ENCODE measurements at regions not wholly inside any gene's neighbourhood (a gene's known extent, or its start where the extent isn't known, plus 50 kb on each side); places are given as distances from the start of the nearest gene placed in this dataset.
"Not testable (repeated sequence)": the region's sequence is repeated elsewhere in the genome, so short reads cannot be mapped to it uniquely, and the experiment has no call there.

DNA sequence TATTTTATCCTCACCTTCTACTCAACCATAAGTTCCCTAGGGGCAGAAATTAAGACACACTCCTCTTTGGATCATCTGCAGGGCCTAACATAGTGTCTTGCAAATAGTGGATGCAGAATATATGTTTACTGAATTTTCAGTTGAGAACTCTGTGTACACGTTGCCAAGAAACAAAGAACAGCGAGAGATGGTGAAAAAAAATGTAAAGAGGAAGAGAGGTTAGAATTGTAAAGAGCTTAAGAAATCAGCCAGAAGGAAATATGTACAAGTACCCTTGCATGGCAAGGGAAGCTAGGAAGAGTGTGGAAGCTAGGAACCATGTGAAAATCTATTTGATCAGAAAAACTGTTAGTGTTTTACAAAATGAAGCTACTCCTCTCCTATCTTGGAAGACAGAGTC lies 431.0 kb downstream of the SMARCA1 start:
- no peak overlapping the region for H3K4me3 ChIP-seq (ENCODE audit: low read depth, low read length)
- no peak for DNase-seq (ENCODE audit: low read depth)
- TF ChIP-seq, protein P1, sequence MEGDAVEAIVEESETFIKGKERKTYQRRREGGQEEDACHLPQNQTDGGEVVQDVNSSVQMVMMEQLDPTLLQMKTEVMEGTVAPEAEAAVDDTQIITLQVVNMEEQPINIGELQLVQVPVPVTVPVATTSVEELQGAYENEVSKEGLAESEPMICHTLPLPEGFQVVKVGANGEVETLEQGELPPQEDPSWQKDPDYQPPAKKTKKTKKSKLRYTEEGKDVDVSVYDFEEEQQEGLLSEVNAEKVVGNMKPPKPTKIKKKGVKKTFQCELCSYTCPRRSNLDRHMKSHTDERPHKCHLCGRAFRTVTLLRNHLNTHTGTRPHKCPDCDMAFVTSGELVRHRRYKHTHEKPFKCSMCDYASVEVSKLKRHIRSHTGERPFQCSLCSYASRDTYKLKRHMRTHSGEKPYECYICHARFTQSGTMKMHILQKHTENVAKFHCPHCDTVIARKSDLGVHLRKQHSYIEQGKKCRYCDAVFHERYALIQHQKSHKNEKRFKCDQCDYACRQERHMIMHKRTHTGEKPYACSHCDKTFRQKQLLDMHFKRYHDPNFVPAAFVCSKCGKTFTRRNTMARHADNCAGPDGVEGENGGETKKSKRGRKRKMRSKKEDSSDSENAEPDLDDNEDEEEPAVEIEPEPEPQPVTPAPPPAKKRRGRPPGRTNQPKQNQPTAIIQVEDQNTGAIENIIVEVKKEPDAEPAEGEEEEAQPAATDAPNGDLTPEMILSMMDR (IDR thresholded peaks at IDR 0.05; ENCODE audit: insufficient read depth, low read depth, low read length): no peak

DNA sequence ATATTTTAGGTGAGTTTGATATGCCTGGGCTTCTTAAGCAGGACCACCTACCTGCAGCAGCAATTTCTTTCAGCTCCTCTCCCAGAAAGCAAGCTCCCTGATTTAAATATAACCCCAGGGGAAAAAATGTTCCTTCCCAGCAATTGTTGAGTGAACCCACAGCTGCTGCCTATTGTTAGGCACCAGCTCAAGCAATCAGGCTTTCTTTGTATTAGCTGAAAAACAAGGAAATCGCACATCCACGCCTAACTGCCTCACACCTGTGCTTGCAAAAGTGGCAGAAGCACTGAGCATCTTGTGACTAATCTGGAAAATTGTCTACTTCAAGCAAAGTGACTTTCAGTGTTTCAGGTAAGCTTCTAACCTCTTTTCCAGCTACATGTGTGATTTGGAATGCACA lies 432.2 kb downstream of the SMARCA1 start:
- no peak overlapping the region for H3K4me3 ChIP-seq (ENCODE audit: low read depth, low read length)
- no peak for DNase-seq (ENCODE audit: low read depth)
- TF ChIP-seq, protein P1 (IDR thresholded peaks at IDR 0.05; ENCODE audit: insufficient read depth, low read depth, low read length): no peak

DNA sequence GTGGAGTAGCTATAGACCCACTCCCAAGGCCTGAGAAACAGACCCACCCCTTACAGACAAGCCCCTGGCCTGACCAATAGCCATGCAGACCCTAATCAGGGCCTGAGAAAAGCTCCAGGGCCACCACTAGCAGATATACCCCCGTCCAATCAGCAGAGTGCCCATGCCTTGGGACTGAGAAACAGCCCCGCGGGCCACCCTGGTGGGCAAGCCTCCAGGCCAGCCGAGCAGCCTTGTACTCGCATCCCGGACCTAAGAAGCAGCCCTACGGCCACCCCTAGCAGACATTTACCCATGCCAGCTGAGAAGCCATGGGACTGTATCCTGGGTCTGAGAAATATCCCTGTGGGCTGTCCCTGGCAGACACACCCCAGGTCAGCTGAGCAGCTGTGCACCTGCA lies 436.5 kb downstream of the SMARCA1 start:
- no peak overlapping the region for H3K4me3 ChIP-seq (ENCODE audit: low read depth, low read length)
- TF ChIP-seq, protein P1 (IDR thresholded peaks at IDR 0.05; ENCODE audit: insufficient read depth, low read depth, low read length): no peak
- no peak for DNase-seq (ENCODE audit: low read depth)

DNA sequence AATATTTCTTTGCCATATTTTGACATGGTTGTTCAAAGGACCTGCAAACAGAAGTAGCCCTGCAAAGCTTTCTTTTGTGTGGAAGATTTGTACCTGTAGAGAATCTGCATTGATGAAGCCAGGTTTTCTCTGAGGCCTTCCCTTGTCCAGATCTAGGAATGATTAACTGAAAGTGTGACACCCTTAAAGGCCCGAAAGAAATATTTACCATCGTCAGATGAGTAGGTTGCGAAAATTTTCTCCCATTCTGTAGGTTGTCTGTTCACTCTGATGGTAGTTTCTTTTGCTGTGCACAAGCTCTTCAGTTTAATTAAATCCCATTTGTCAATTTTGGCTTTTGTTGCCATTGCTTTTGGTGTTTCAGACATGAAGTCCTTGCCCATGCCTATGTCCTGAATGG lies 439.0 kb downstream of the SMARCA1 start:
- H3K4me3 ChIP-seq (ENCODE audit: low read depth, low read length); DNase-seq (ENCODE audit: low read depth): not testable (repeated sequence)

DNA sequence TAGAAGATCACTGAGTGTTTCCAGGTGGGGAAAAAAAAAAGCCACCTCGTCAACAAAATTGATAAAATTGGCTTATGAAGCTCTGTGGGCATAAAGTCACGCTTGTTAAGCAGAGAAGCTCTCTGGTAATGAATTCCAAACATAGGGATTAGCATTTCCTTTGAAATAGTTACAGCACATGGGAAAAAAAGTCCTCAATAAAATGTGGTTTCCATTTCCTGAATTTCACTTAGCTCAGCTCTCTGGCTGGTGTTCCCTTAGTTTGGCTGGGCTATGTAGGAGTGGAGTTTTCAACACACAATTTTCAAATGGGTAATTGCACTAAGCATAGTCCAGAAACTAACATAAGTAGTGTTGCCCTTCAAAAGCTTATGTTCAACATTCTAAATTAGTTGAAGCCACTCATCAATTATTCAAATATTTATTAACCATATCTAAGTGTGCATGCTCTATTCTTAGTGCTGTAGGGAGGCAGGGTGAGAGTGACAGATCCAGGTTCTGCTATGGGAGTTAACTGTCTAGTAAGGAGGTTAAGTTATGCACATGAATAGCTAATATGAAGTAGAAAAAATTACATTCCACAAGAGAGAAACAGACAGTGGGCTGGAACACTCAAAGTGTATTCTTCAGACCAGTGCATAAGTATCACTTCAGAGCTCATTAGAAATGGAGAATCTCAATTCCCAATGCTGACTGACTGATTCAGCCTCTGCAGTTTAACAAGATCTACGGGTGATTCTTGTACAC lies 445.7 kb downstream of the SMARCA1 start:
- DNase-seq (ENCODE audit: low read depth): no peak
- TF ChIP-seq, protein P1 (IDR thresholded peaks at IDR 0.05; ENCODE audit: insufficient read depth, low read depth, low read length): no peak
- H3K4me3 ChIP-seq (ENCODE audit: low read depth, low read length): no peak overlapping the region

DNA sequence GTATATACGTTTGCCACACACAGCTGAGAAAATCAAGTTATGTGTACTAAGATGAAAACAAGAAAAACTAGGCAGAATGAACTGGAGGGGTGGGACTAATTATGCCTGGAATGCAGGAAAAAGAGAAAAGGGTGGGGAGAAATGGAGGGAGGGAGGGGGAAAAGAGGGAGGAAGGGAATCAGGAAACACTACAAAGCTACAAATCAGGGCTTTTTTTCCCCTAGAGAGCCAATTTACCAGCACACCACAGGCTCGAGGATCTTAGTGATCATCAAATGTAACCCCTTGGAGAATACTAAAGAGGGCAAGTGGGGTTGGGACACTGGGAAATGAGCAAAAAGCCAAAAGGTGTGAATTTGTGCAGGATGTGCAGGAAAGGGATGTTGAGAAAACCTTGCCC lies 451.9 kb downstream of the SMARCA1 start:
- no peak for DNase-seq (ENCODE audit: low read depth)
- TF ChIP-seq, protein P1 (IDR thresholded peaks at IDR 0.05; ENCODE audit: insufficient read depth, low read depth, low read length): no peak

DNA sequence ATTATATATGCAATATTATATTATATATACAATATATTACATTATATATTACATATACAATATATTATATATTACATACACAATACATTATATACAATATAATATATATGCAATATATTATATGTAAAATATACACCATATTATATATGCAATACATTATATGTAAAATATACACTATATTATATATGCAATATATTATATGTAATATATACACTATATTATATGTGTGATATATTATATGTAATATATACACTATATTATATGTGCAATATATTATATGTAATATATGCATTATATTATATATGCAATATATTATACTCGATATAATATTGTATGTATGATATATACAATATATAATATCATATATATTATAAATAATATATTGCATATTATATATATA lies 457.4 kb downstream of the SMARCA1 start:
- TF ChIP-seq, protein P1 (IDR thresholded peaks at IDR 0.05; ENCODE audit: insufficient read depth, low read depth, low read length): no peak
- no peak overlapping the region for H3K4me3 ChIP-seq (ENCODE audit: low read depth, low read length)
- DNase-seq (ENCODE audit: low read depth): no peak

More for the DNA sequence above, 451.9 kb downstream of the SMARCA1 start:
- H3K4me3 ChIP-seq (ENCODE audit: low read depth, low read length): no peak overlapping the region

All from fibroblast of villous mesenchyme (primary cell).